AG09319 (cell line): ENCODE measurements at regions not wholly inside any gene's neighbourhood (a gene's known extent, or its start where the extent isn't known, plus 50 kb on each side); places are given as distances from the start of the nearest gene placed in this dataset.
A peak's percentile ranks its signal among the peaks of the same experiment; 100 is the strongest.

Experiments used
- DNase-seq: peaks from one replicate; pipeline ENCODE4 v3.0.0-alpha.2; 2010; ENCODE audit warnings: low read depth; ENCODE audit errors: extremely low read depth
- CTCF ChIP-seq: IDR thresholded peaks from 2 replicates; pipeline ENCODE4 v1.5.1; 2011; ENCODE audit warnings: low read depth, mild to moderate bottlenecking, inconsistent platforms, low read length, moderate library complexity

- DNase-seq = no peak
- no peak for TF ChIP-seq CTCF
These were observed 167.1 kb upstream of the PACRGL start for GRCh38 chr4:20532871-20533870.

GRCh38 chr4:20538905-20539304, 161.4 kb upstream of the PACRGL start:
- no peak for DNase-seq
- no peak for TF ChIP-seq CTCF

GRCh38 chr4:20543131-20543530, 157.1 kb upstream of the PACRGL start:
- DNase-seq = peak; percentile 32
- no peak for TF ChIP-seq CTCF

- DNase-seq = peak; percentile 50
- TF ChIP-seq CTCF = peak; percentile 54
These were observed 155.6 kb upstream of the PACRGL start for GRCh38 chr4:20544645-20545044.

- no peak for TF ChIP-seq CTCF
- no peak for DNase-seq
These were observed 148.3 kb upstream of the PACRGL start for GRCh38 chr4:20552004-20552403.

GRCh38 chr4:20554134-20554533, 146.1 kb upstream of the PACRGL start:
- no peak for DNase-seq
- no peak for TF ChIP-seq CTCF

GRCh38 chr4:20565075-20565721, 135.1 kb upstream of the PACRGL start:
- DNase-seq = no peak
- no peak for TF ChIP-seq CTCF
